Mammary epithelial cell (primary cell): ENCODE measurements at regions not wholly inside any gene's neighbourhood (a gene's known extent, or its start where the extent isn't known, plus 50 kb on each side); places are given as distances from the start of the nearest gene placed in this dataset.

ENCODE experiments used
- EZH2 ChIP-seq: IDR thresholded peaks from 2 replicates; pipeline ENCODE4 v1.6.1; 2012; ENCODE audit warnings: low read length, inconsistent platforms, borderline replicate concordance
- TF ChIP-seq, protein P1 (sequence below), 2 donors: IDR thresholded peaks in 1 of 2; conservative IDR thresholded peaks in 1 of 2; 2 replicates each; pipeline ENCODE4 v1.5.1; 2011 to 2012; ENCODE audit warnings: inconsistent platforms in 2 of 2, low read length in 2 of 2, mild to moderate bottlenecking in 2 of 2, control low read depth in 1 of 2, low read depth in 1 of 2; ENCODE audit not compliant: insufficient read depth in 1 of 2; ENCODE audit errors: extremely low read depth in 1 of 2

DNA sequence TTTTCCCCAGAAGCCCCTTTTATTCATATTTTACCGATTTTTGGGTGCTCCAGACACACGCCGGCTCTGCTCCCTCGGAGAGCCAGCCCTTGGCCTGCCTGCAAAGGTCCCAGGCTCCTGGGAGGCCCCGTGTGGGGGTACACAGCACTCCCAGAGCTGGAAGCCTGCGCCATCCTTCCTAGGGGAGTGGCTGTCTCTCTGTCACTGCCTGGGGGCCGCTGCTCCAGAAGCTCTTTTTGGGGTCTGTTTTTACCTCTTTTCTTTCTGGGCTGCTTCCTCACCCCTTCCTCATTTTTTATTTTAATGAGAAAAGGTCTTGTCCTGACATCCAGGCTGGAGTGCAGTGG, 119.1 kb upstream of the COL5A1 start:
- TF ChIP-seq, protein P1, sequence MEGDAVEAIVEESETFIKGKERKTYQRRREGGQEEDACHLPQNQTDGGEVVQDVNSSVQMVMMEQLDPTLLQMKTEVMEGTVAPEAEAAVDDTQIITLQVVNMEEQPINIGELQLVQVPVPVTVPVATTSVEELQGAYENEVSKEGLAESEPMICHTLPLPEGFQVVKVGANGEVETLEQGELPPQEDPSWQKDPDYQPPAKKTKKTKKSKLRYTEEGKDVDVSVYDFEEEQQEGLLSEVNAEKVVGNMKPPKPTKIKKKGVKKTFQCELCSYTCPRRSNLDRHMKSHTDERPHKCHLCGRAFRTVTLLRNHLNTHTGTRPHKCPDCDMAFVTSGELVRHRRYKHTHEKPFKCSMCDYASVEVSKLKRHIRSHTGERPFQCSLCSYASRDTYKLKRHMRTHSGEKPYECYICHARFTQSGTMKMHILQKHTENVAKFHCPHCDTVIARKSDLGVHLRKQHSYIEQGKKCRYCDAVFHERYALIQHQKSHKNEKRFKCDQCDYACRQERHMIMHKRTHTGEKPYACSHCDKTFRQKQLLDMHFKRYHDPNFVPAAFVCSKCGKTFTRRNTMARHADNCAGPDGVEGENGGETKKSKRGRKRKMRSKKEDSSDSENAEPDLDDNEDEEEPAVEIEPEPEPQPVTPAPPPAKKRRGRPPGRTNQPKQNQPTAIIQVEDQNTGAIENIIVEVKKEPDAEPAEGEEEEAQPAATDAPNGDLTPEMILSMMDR (conservative IDR thresholded peaks at IDR 0.05 in 1 of 2, IDR thresholded peaks at IDR 0.05 in 1 of 2; ENCODE audit: extremely low read depth in 1 of 2, insufficient read depth in 1 of 2, low read depth in 1 of 2, low read length in 2 of 2): no peak
- TF ChIP-seq EZH2: no peak
